ENCODE measurements at regions not wholly inside any gene's neighbourhood (a gene's known extent, or its start where the extent isn't known, plus 50 kb on each side); places are given as distances from the start of the nearest gene placed in this dataset.

DNA sequence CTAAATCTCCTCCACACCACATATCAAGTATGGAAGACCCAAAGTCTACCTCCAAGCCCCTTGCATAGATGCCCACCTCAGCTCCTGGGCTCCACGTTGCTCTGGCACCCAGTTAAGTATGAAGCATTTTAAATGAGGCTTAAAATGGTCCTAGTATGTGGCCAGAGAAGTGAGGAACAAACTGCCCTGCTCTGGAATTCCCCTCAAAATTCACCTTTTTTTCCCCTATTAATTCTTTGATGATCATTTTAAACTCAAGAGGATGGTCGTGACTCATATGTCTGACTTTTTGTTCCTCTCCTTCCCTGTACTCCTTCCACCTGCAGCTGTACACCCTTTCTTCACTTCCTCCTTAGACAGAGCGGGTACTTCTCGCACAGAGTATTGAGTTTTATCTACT, 234.5 kb upstream of the MYOCD start:
- ATAC-seq (ENCODE audit: low read depth), result peak; percentile 83
- DNase-seq, result no peak
- Mint-ChIP-seq H3K9me3 (peaks cover 4% of the 10 kb centered on the region), H3K36me3 (ENCODE audit: low read depth) (no peaks in the 10 kb centered on the region), H3K4me1 (peaks cover 66% of the 10 kb centered on the region), H3K4me3 (peak overlapping the region; percentile 59), H3K27me3 (no peaks in the 10 kb centered on the region), H3K27ac (peak overlapping the region; percentile 95)
- intact Hi-C loops (cut with micrococcal nuclease), result loop anchor here (5.0 to 10.0 kb wide), 2 partner anchors 114 to 174 kb away; no protein-coding TSS in a partner anchor
- ChIA-PET POLR2A (interaction anchor here (0.9 to 3.1 kb wide), 7 partner anchors 10 to 434 kb away, joined by 3 to 12 read pairs (median 4); partner anchors contain the start of genes MYOCD and ZNF18), CTCF (interaction anchor here (1.1 to 1.7 kb wide), 4 partner anchors 11 to 235 kb away, joined by 3 to 6 read pairs (median 4); no protein-coding TSS in a partner anchor)
- TF ChIP-seq CTCF (IDR thresholded peaks at IDR 0.05), result no peak

DNA sequence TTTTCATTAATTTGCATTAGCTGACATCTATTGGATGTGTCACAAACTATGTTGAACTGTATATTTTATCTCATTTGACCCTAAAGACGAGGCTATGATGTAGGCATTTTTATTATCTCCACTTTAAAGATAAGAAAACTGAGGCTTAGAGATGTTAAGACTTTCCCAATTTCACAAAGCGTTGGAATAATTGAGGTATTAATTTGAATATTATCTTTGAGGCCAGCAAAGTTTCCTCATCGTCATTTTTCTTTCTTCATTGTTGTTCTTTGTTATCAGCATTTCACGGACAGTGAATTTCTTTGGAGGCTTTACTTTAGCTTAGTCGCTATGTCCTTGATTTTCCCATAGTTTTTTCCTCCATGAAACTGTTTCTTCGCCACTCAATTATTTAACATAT, 227.5 kb upstream of the MYOCD start:
- H3K4me3 Mint-ChIP-seq, result no peak overlapping the region
- POLR2A ChIA-PET, result no interaction called here
- peaks cover 9% of the 10 kb centered on the region for H3K9me3 Mint-ChIP-seq
- intact Hi-C loops (cut with micrococcal nuclease), result loop anchor here (10.0 kb wide), 1 partner anchor 107 kb away; no protein-coding TSS in a partner anchor
- no peaks in the 10 kb centered on the region for H3K27me3 Mint-ChIP-seq
- CTCF ChIA-PET, result no interaction called here
- no peak for TF ChIP-seq CTCF (IDR thresholded peaks at IDR 0.05)
- no peak for DNase-seq
- ATAC-seq (ENCODE audit: low read depth), result no peak
- peaks cover 25% of the 10 kb centered on the region for H3K4me1 Mint-ChIP-seq
- H3K36me3 Mint-ChIP-seq (ENCODE audit: low read depth), result no peaks in the 10 kb centered on the region
- no peak overlapping the region for H3K27ac Mint-ChIP-seq

- peaks cover 20% of the 10 kb centered on the region for H3K4me1 Mint-ChIP-seq
- H3K27me3 Mint-ChIP-seq, result no peaks in the 10 kb centered on the region
- H3K9me3 Mint-ChIP-seq, result peaks cover 9% of the 10 kb centered on the region
- intact Hi-C loops (cut with micrococcal nuclease), result loop anchor here (10.0 kb wide), 1 partner anchor 106 kb away; no protein-coding TSS in a partner anchor
- H3K4me3 Mint-ChIP-seq, result no peak overlapping the region
- ChIA-PET POLR2A (interaction anchor here (0.8 kb wide), 1 partner anchor 13 kb away, joined by 3 read pairs; no protein-coding TSS in a partner anchor), CTCF (no interaction called here)
- DNase-seq (no peak), ATAC-seq (ENCODE audit: low read depth) (no peak)
- H3K27ac Mint-ChIP-seq, result peak overlapping the region; percentile 80
- no peak for TF ChIP-seq CTCF (IDR thresholded peaks at IDR 0.05)
- H3K36me3 Mint-ChIP-seq (ENCODE audit: low read depth), result no peaks in the 10 kb centered on the region
These were observed 226.7 kb upstream of the MYOCD start for GRCh38 chr17:12438813-12439586.

DNA sequence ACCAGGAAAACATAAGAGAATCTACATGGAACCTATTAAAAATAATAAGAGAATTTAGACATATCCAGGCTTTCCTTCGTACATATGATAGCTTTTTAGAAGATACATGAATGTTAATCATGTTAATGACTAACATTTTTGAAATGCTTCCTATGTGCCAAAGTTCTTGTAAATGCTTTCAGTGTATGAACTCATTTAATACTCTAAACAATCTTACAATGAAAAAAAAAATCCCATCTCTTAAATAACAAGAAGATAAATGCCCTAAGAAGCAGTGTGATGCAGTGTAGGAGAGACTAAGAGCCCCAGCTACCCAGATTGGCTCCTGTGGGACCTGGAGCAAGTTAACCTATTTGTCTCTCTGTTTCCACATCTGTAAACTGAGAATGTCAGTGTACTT, 220.4 kb upstream of the MYOCD start:
- Mint-ChIP-seq H3K9me3 (peaks cover 5% of the 10 kb centered on the region), H3K27ac (no peak overlapping the region), H3K36me3 (ENCODE audit: low read depth) (no peaks in the 10 kb centered on the region), H3K27me3 (no peaks in the 10 kb centered on the region), H3K4me3 (no peak overlapping the region), H3K4me1 (no peaks in the 10 kb centered on the region)
- DNase-seq (no peak), ATAC-seq (ENCODE audit: low read depth) (no peak)
- ChIA-PET CTCF (no interaction called here), POLR2A (no interaction called here)
- intact Hi-C loops (cut with micrococcal nuclease), result no loop called here
- no peak for TF ChIP-seq CTCF (IDR thresholded peaks at IDR 0.05)

DNA sequence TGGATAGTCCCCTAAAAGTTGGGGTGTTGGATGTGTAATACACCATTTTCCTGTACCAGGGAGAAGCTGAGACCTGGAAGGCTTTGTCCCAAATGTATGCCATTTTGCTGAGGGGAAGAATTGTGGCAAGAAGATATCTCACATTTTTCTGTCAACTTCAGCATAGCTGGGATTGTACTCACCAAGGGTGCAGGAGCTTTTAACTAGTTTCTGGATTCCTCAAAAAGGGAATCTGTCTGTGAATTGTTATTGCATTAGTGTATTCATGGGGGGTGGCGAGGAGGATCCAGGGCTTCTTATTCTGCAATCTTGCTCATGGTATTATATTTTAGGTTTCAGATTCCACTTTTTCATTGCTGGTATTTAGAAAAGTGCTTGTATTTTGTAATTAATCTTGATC, 208.2 kb upstream of the MYOCD start:
- H3K4me3 Mint-ChIP-seq, result no peak overlapping the region
- ChIA-PET CTCF (no interaction called here), POLR2A (no interaction called here)
- no peak for ATAC-seq (ENCODE audit: low read depth)
- intact Hi-C loops (cut with micrococcal nuclease), result no loop called here
- no peak for DNase-seq
- no peak for TF ChIP-seq CTCF (IDR thresholded peaks at IDR 0.05)
- H3K9me3 Mint-ChIP-seq, result peaks cover 8% of the 10 kb centered on the region
- H3K27ac Mint-ChIP-seq, result no peak overlapping the region
- H3K27me3 Mint-ChIP-seq, result no peaks in the 10 kb centered on the region
- no peaks in the 10 kb centered on the region for H3K4me1 Mint-ChIP-seq
- no peaks in the 10 kb centered on the region for H3K36me3 Mint-ChIP-seq (ENCODE audit: low read depth)
